ENCODE measurements at regions not wholly inside any gene's neighbourhood (a gene's known extent, or its start where the extent isn't known, plus 50 kb on each side); places are given as distances from the start of the nearest gene placed in this dataset.

DNA sequence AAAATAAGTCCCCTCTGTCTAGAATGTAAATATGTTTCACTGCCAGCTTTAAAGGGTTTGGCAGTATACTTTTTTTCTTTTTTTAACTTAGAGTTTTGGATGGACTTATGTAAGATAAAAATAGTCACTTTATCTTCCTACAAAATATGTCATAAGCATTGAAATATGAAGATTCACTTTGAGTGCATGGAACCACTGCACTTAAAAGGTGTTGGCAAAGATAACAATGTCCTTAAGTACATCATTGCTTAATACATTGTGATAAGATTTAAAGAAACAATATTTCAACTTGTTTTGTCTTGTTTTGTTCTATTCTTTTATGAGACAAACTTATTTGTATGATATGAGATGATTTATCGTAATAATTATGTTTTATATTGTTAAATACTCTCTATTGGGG lies 66.3 kb upstream of the NAALADL2 start:
- no peak overlapping the region for H3K4me3 ChIP-seq
- H3K36me3 ChIP-seq: no peaks in the 10 kb centered on the region
- ATAC-seq: no peak
- no peak overlapping the region for H3K27ac ChIP-seq
- intact Hi-C loops (cut with DNase I): no loop called here
- TF ChIP-seq, protein P1, sequence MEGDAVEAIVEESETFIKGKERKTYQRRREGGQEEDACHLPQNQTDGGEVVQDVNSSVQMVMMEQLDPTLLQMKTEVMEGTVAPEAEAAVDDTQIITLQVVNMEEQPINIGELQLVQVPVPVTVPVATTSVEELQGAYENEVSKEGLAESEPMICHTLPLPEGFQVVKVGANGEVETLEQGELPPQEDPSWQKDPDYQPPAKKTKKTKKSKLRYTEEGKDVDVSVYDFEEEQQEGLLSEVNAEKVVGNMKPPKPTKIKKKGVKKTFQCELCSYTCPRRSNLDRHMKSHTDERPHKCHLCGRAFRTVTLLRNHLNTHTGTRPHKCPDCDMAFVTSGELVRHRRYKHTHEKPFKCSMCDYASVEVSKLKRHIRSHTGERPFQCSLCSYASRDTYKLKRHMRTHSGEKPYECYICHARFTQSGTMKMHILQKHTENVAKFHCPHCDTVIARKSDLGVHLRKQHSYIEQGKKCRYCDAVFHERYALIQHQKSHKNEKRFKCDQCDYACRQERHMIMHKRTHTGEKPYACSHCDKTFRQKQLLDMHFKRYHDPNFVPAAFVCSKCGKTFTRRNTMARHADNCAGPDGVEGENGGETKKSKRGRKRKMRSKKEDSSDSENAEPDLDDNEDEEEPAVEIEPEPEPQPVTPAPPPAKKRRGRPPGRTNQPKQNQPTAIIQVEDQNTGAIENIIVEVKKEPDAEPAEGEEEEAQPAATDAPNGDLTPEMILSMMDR (IDR thresholded peaks at IDR 0.05): no peak
- H3K27me3 ChIP-seq: no peaks in the 10 kb centered on the region
- H3K4me1 ChIP-seq: no peaks in the 10 kb centered on the region
- DNase-seq: no peak
- H3K9me3 ChIP-seq: peaks cover 0 to 1% of the 10 kb centered on the region in 2 donors

Data from left lung (tissue), 4 donors.